ENCODE measurements at regions not wholly inside any gene's neighbourhood (a gene's known extent, or its start where the extent isn't known, plus 50 kb on each side); places are given as distances from the start of the nearest gene placed in this dataset.

DNA sequence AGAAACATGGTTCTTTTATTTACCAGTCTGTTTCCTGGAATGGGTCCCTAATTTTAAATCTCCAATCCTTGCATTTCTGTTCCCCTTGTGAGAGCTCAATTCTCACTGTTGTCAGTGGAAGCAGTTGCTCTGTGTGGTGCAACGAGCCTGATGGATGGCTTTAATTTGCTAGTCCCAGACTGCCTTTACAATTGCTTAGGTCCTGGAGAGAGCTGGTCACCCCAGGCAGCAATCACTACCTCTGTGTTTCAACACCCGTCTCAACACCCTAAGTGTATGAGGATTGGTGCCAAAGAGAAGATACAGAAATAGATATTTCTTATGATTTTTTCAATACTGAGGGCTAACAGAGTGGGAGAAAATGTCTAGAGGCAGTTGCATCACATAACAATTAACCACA is 873.8 kb downstream of the GLUD2 start:
- no peak for TF ChIP-seq FOXP2 (optimal IDR thresholded peaks at IDR 0.05; ENCODE audit: borderline replicate concordance, extremely low read depth, extremely low read length, insufficient read depth)
- TF ChIP-seq, protein P1, sequence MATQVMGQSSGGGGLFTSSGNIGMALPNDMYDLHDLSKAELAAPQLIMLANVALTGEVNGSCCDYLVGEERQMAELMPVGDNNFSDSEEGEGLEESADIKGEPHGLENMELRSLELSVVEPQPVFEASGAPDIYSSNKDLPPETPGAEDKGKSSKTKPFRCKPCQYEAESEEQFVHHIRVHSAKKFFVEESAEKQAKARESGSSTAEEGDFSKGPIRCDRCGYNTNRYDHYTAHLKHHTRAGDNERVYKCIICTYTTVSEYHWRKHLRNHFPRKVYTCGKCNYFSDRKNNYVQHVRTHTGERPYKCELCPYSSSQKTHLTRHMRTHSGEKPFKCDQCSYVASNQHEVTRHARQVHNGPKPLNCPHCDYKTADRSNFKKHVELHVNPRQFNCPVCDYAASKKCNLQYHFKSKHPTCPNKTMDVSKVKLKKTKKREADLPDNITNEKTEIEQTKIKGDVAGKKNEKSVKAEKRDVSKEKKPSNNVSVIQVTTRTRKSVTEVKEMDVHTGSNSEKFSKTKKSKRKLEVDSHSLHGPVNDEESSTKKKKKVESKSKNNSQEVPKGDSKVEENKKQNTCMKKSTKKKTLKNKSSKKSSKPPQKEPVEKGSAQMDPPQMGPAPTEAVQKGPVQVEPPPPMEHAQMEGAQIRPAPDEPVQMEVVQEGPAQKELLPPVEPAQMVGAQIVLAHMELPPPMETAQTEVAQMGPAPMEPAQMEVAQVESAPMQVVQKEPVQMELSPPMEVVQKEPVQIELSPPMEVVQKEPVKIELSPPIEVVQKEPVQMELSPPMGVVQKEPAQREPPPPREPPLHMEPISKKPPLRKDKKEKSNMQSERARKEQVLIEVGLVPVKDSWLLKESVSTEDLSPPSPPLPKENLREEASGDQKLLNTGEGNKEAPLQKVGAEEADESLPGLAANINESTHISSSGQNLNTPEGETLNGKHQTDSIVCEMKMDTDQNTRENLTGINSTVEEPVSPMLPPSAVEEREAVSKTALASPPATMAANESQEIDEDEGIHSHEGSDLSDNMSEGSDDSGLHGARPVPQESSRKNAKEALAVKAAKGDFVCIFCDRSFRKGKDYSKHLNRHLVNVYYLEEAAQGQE (IDR thresholded peaks at IDR 0.05; ENCODE audit: insufficient read depth in 1 of 2, low read depth in 2 of 2, low read length in 2 of 2) = no peak
- TF ChIP-seq SIN3A (IDR thresholded peaks at IDR 0.05; ENCODE audit: borderline replicate concordance, insufficient read depth, low read length) = no peak
- TF ChIP-seq TAF1 (IDR thresholded peaks at IDR 0.05; ENCODE audit: borderline replicate concordance, insufficient read depth, low read length) = no peak
- TF ChIP-seq POLR2AphosphoS5 (IDR thresholded peaks at IDR 0.05; ENCODE audit: low read depth, low read length) = no peak

DNA sequence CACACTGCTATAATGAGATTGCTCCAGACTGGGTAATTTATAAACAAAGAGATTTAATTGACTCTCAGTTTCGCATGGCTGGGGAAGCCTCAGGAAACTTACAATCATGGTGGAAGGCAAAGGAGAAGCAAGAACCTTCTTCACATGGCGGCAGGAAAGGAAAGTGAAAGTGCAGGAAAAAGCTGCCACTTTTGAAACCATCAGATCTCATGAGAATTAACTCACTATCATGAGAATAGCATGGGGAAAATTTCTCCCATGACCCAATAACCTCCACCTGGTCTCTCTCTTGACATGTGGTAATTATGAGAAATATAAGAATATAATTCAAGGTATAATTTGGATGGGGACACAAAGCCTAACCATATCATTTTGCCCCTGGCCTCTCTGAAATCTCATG is 884.2 kb downstream of the GLUD2 start:
- TF ChIP-seq TAF1 (IDR thresholded peaks at IDR 0.05; ENCODE audit: borderline replicate concordance, insufficient read depth, low read length) = no peak
- no peak for TF ChIP-seq FOXP2 (optimal IDR thresholded peaks at IDR 0.05; ENCODE audit: borderline replicate concordance, extremely low read depth, extremely low read length, insufficient read depth)
- TF ChIP-seq SIN3A (IDR thresholded peaks at IDR 0.05; ENCODE audit: borderline replicate concordance, insufficient read depth, low read length) = no peak
- TF ChIP-seq POLR2AphosphoS5 (IDR thresholded peaks at IDR 0.05; ENCODE audit: low read depth, low read length) = no peak
- TF ChIP-seq, protein P1 (IDR thresholded peaks at IDR 0.05; ENCODE audit: insufficient read depth in 1 of 2, low read depth in 2 of 2, low read length in 2 of 2) = no peak

- TF ChIP-seq FOXP2 (optimal IDR thresholded peaks at IDR 0.05; ENCODE audit: borderline replicate concordance, extremely low read depth, extremely low read length, insufficient read depth) (no peak), SIN3A (IDR thresholded peaks at IDR 0.05; ENCODE audit: borderline replicate concordance, insufficient read depth, low read length) (no peak), POLR2AphosphoS5 (IDR thresholded peaks at IDR 0.05; ENCODE audit: low read depth, low read length) (no peak), TAF1 (IDR thresholded peaks at IDR 0.05; ENCODE audit: borderline replicate concordance, insufficient read depth, low read length) (no peak)
- TF ChIP-seq, protein P1 (IDR thresholded peaks at IDR 0.05; ENCODE audit: insufficient read depth in 1 of 2, low read depth in 2 of 2, low read length in 2 of 2) = no peak
Observed at GRCh38 chrX:121932688-121933087, 885.3 kb downstream of the GLUD2 start.

DNA sequence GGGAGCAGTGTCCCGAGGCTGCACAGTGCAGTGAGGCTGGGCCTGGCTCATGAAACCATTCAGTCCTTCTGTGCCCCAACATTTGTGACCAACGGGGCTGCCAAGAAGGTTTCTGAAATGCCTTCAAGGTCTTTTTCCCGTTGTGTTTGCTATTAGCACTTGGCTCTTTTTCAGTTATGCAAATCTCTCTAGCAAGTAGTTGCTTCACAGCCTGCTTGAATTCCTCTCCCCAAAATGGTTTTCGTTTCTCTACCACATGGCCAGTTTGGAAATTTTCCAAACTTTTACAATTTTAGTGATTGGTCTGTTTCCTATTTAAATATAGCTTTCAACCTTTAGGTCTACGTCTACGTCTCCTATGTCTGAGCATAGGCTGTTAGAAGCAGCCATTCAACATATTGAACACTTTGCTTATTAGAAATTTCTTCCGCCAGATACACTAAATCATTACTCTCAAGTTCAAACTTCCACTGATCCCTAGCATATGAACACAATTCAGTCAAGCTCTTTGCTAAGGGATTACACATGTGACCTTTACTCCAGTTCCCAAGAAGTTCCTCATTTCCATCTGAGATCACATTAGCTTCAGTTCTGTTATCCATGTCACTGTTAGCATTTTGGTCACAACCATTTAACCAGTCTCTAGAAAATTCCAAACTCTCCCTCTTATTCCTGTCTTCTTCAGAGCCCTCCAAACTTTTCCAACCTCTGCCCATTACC is 901.8 kb downstream of the GLUD2 start:
- TF ChIP-seq TAF1 (IDR thresholded peaks at IDR 0.05; ENCODE audit: borderline replicate concordance, insufficient read depth, low read length) (no peak), FOXP2 (optimal IDR thresholded peaks at IDR 0.05; ENCODE audit: borderline replicate concordance, extremely low read depth, extremely low read length, insufficient read depth) (no peak), SIN3A (IDR thresholded peaks at IDR 0.05; ENCODE audit: borderline replicate concordance, insufficient read depth, low read length) (no peak), POLR2AphosphoS5 (IDR thresholded peaks at IDR 0.05; ENCODE audit: low read depth, low read length) (no peak)
- TF ChIP-seq, protein P1 (IDR thresholded peaks at IDR 0.05; ENCODE audit: insufficient read depth in 1 of 2, low read depth in 2 of 2, low read length in 2 of 2) = no peak

Data from PFSK-1 (cell line).